WERI-Rb-1 (cell line): ENCODE measurements at regions not wholly inside any gene's neighbourhood (a gene's known extent, or its start where the extent isn't known, plus 50 kb on each side); places are given as distances from the start of the nearest gene placed in this dataset.

Experiments
- DNase-seq: peaks from one replicate; pipeline ENCODE4 v3.0.0-alpha.2; 2020
- H3K27ac ChIP-seq: fragments of 250-450 bp; sonication (Bioruptor Pico); 2 replicates; pipeline ENCODE4 v1.5.1; 2020; ENCODE audit warnings: mild to moderate bottlenecking, moderate library complexity
- H3K27me3 ChIP-seq: fragments of 250-450 bp; sonication (Bioruptor Pico); 2 replicates; pipeline ENCODE4 v1.5.1; 2021; ENCODE audit warnings: mild to moderate bottlenecking, low read depth, moderate library complexity; ENCODE audit not compliant: insufficient read depth, severe bottlenecking
- H3K36me3 ChIP-seq: fragments of 250-450 bp; sonication (Bioruptor Pico); 2 replicates; pipeline ENCODE4 v1.5.1; 2020; ENCODE audit warnings: mild to moderate bottlenecking, moderate library complexity
- H3K4me3 ChIP-seq: 2 replicates; pipeline ENCODE4 v1.5.1; 2011; ENCODE audit warnings: low read depth, mild to moderate bottlenecking, control low read depth, low read length
- H3K9me3 ChIP-seq: fragments of 250-450 bp; sonication (Bioruptor Pico); 2 replicates; pipeline ENCODE4 v1.5.1; 2021; ENCODE audit warnings: mild to moderate bottlenecking, moderate library complexity; ENCODE audit not compliant: severe bottlenecking
- CTCF ChIP-seq: IDR thresholded peaks from 2 replicates; pipeline ENCODE4 v1.5.1; 2011; ENCODE audit warnings: low read depth, mild to moderate bottlenecking, control low read depth, inconsistent platforms, low read length

DNA sequence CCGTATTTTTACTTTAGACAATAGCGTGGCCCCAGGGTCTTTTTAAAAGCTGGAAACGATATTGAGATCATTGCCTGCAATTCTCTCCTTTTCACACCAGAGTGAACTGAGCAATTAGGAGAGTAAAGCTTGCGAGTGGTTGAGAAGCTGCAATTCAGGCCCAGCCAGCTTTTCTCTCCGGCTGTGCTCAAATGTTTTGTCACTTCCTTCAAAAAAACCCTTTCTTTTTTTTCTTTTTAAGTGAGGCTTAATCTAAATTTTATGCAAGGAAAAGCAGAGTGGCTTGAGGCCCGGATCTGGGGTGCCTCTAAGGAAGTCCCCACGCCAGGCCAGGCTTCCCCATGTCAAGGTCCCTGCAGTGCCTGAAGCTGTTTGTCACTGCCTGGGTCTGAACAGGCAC is 433.9 kb downstream of the GLRX3 start:
- Histone ChIP-seq H3K4me3 (no peak overlapping the region), H3K27ac (no peak overlapping the region), H3K36me3 (no peaks in the 10 kb centered on the region), H3K27me3 (no peaks in the 10 kb centered on the region), H3K9me3 (no peaks in the 10 kb centered on the region)
- DNase-seq: no peak
- no peak for TF ChIP-seq CTCF

GRCh38 chr10:130571674-130572073 is 435.5 kb downstream of the GLRX3 start:
- H3K27me3 ChIP-seq: no peaks in the 10 kb centered on the region
- no peak overlapping the region for H3K4me3 ChIP-seq
- H3K27ac ChIP-seq: no peak overlapping the region
- no peak for DNase-seq
- no peak for TF ChIP-seq CTCF
- H3K36me3 ChIP-seq: no peaks in the 10 kb centered on the region
- H3K9me3 ChIP-seq: no peaks in the 10 kb centered on the region

- Histone ChIP-seq H3K4me3 (no peak overlapping the region), H3K27ac (no peak overlapping the region), H3K9me3 (no peaks in the 10 kb centered on the region), H3K36me3 (no peaks in the 10 kb centered on the region), H3K27me3 (no peaks in the 10 kb centered on the region)
- no peak for DNase-seq
- TF ChIP-seq CTCF: no peak
Measured at GRCh38 chr10:130573446-130573845, 437.3 kb downstream of the GLRX3 start.

DNA sequence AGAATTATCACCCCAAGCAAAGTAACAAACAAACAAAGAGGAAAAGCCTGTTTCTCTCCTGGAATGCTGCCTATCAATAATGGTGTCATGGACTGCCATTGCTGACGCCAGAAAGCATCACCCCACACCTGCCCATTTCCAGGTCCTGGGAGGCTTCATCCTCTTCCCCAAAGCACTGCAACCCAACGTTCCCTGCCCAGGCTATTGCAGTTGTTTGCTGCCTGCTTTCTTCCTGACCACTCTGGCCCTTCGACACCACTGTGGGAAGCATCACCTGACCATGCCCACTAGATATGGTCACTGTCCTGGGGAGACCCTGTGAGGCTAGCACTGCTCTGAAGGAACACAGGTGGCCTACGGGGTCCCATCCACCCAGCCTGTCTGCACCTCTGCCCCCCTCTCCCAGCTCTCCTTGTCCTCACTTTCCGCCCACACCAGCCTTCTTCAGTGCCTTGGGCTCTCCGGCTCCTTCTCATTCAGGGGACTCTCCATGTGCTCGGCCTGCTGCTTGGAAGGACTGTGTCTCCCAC is 439.6 kb downstream of the GLRX3 start:
- TF ChIP-seq CTCF: no peak
- no peak overlapping the region for H3K27ac ChIP-seq

GRCh38 chr10:130576427-130576826 is 440.2 kb downstream of the GLRX3 start:
- Histone ChIP-seq H3K9me3 (no peaks in the 10 kb centered on the region), H3K27me3 (no peaks in the 10 kb centered on the region), H3K36me3 (no peaks in the 10 kb centered on the region), H3K4me3 (no peak overlapping the region), H3K27ac (no peak overlapping the region)
- no peak for DNase-seq
- no peak for TF ChIP-seq CTCF

More for the DNA sequence above, 439.6 kb downstream of the GLRX3 start:
- DNase-seq: no peak
- Histone ChIP-seq H3K9me3 (no peaks in the 10 kb centered on the region), H3K36me3 (no peaks in the 10 kb centered on the region), H3K4me3 (no peak overlapping the region), H3K27me3 (no peaks in the 10 kb centered on the region)

- Histone ChIP-seq H3K27me3 (no peaks in the 10 kb centered on the region), H3K27ac (no peak overlapping the region), H3K36me3 (no peaks in the 10 kb centered on the region), H3K9me3 (no peaks in the 10 kb centered on the region), H3K4me3 (no peak overlapping the region)
- DNase-seq: no peak
- TF ChIP-seq CTCF: no peak
Measured at GRCh38 chr10:130577039-130577438, 440.8 kb downstream of the GLRX3 start.
